MCF 10A (cell line): ENCODE measurements at regions not wholly inside any gene's neighbourhood (a gene's known extent, or its start where the extent isn't known, plus 50 kb on each side); places are given as distances from the start of the nearest gene placed in this dataset.
"Not testable (repeated sequence)": the region's sequence is repeated elsewhere in the genome, so short reads cannot be mapped to it uniquely, and the experiment has no call there.

Source experiments
- BruUV-seq: library from RNA; stranded (reverse); fragments of 400-500 nt; replicated peaks from 2 replicates; lab custom pipeline; 2021; lab: Mats Ljungman, UMichigan
- CTCF ChIA-PET: fragments of 300-600 bp; sonication (Branson Sonifier 250); formaldehyde crosslinking; extraction: SDS; loops from one replicate; lab custom pipeline; 2021; ENCODE audit warnings: antibody characterized with exemption, inconsistent platforms; lab: Yijun Ruan, JAX
- POLR2A ChIA-PET: fragments of 300-600, 350-650 bp; sonication (Branson Sonifier 250); formaldehyde crosslinking; extraction: SDS; loops from one replicate; lab custom pipeline; 2020; ENCODE audit warnings: antibody characterized with exemption, inconsistent platforms; lab: Yijun Ruan, JAX
- DNase-seq: peaks from one replicate; pipeline ENCODE4 v3.0.0-alpha.2; 2018; ENCODE audit not compliant: unreplicated experiment
- H3K27ac Mint-ChIP-seq: one replicate; pipeline ENCODE4 v1.8.0; 2022; ENCODE audit warnings: mild to moderate bottlenecking, low read depth, mixed read lengths; ENCODE audit not compliant: unreplicated experiment
- H3K27me3 Mint-ChIP-seq: one replicate; pipeline ENCODE4 v1.8.0; 2022; ENCODE audit warnings: mixed read lengths; ENCODE audit not compliant: insufficient read depth, unreplicated experiment
- H3K36me3 Mint-ChIP-seq: one replicate; pipeline ENCODE4 v1.8.0; 2022; ENCODE audit warnings: mild to moderate bottlenecking, moderate library complexity, mixed read lengths; ENCODE audit not compliant: insufficient read depth, unreplicated experiment
- H3K4me1 Mint-ChIP-seq: one replicate; pipeline ENCODE4 v1.8.0; 2022; ENCODE audit warnings: mixed read lengths; ENCODE audit not compliant: insufficient read depth, unreplicated experiment
- H3K4me3 Mint-ChIP-seq: one replicate; pipeline ENCODE4 v1.8.0; 2022; ENCODE audit warnings: mild to moderate bottlenecking, moderate library complexity, mixed read lengths; ENCODE audit not compliant: unreplicated experiment
- H3K9me3 Mint-ChIP-seq: one replicate; pipeline ENCODE4 v1.8.0; 2022; ENCODE audit warnings: mixed read lengths; ENCODE audit not compliant: unreplicated experiment
- intact Hi-C: fragments of 100-400 bp; cut with micrococcal nuclease; formaldehyde crosslinking; loops from 2 replicates; pipeline ENCODE4 v1.14.1; 2022
- TF ChIP-seq, protein P1 (sequence below): fragments of 200-600 bp; IDR thresholded peaks from one replicate; pipeline ENCODE4 v1.8.0; 2022; ENCODE audit warnings: antibody characterized with exemption, mild to moderate bottlenecking; ENCODE audit not compliant: unreplicated experiment

DNA sequence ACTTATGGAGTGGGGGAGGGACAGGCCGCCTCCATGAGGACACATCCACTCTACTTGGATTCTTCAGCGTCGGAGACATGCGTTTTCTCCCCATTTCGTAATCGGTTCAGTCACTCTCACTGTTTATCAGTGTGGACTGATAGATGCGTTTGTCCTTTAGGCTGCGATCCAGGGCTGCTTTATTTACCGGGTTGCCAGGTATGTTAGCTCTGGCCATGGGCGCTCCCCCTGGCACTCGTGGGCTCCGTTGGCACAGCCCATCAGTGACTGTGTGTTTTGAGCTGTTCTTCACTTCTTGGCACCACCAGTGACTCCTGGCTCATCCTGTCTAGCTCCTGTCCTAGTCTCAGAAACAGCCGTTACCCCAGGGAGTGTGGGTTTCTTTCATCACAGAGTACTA, 1203.3 kb downstream of the BRD1 start:
- ChIA-PET CTCF (no interaction called here), POLR2A (no interaction called here)
- intact Hi-C loops = no loop called here
- Mint-ChIP-seq H3K9me3 (peaks cover 14% of the 10 kb centered on the region), H3K27me3 (no peaks in the 10 kb centered on the region), H3K4me1 (no peaks in the 10 kb centered on the region), H3K4me3 (no peak overlapping the region), H3K36me3 (no peaks in the 10 kb centered on the region), H3K27ac (no peak overlapping the region)
- no TSS peak for BruUV-seq
- TF ChIP-seq, protein P1, sequence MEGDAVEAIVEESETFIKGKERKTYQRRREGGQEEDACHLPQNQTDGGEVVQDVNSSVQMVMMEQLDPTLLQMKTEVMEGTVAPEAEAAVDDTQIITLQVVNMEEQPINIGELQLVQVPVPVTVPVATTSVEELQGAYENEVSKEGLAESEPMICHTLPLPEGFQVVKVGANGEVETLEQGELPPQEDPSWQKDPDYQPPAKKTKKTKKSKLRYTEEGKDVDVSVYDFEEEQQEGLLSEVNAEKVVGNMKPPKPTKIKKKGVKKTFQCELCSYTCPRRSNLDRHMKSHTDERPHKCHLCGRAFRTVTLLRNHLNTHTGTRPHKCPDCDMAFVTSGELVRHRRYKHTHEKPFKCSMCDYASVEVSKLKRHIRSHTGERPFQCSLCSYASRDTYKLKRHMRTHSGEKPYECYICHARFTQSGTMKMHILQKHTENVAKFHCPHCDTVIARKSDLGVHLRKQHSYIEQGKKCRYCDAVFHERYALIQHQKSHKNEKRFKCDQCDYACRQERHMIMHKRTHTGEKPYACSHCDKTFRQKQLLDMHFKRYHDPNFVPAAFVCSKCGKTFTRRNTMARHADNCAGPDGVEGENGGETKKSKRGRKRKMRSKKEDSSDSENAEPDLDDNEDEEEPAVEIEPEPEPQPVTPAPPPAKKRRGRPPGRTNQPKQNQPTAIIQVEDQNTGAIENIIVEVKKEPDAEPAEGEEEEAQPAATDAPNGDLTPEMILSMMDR = no peak
- DNase-seq = no peak

DNA sequence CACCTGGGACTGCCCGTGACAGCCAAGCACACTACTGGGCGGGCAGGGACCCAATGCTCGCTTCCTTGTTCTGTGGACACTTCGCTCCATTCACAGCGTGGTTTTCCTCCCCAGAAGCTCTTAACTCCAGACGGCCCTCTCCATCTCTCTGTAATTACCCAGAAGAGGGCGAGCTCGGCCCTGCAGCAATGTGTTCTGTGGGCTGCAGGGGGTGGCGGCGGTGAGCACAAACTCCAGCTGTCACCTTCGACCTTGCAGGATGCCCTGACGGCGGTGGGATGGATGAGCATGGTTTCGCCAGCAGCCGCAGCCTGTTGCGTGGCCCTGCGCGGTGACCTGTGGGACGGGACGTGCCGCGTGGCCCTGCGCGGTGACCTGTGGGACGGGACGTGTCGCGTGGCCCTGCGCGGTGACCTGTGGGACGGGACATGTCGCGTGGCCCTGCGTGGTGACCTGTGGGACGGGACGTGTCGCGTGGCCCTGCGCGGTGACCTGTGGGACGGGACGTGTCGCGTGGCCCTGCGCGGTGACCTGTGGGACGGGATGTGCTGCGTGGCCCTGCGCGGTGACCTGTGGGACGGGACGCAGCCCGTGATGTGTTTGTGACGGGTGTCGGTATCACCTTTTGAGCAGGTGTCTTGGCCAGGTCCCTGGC, 1204.7 kb downstream of the BRD1 start:
- Mint-ChIP-seq H3K9me3 (peaks cover 14% of the 10 kb centered on the region), H3K27ac (no peak overlapping the region), H3K27me3 (no peaks in the 10 kb centered on the region), H3K36me3 (no peaks in the 10 kb centered on the region), H3K4me1 (no peaks in the 10 kb centered on the region), H3K4me3 (no peak overlapping the region)
- CTCF ChIA-PET = no interaction called here
- intact Hi-C loops = no loop called here
- POLR2A ChIA-PET = no interaction called here
- no TSS peak for BruUV-seq
- DNase-seq = no peak
- TF ChIP-seq, protein P1 = no peak

DNA sequence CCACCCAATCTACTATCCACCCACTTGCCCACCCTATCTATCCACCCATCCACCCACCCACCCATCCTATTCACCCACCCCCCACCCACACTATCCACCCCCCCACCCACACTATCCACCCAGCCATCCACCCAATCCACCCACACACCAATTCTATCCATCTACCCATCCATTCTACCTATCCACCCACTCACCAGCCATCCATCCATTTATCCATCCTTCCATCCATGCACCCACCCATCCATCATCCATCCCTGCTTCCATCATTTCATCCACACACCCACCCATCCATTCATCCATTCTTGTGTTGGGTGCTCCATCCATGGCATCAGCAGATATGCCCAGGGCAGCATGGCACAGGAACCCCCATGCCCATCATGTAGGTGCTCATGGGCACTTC, 1206.6 kb downstream of the BRD1 start:
- BruUV-seq = no TSS peak
- H3K4me3 Mint-ChIP-seq = no peak overlapping the region
- ChIA-PET CTCF (no interaction called here), POLR2A (no interaction called here)
- no peak overlapping the region for H3K27ac Mint-ChIP-seq
- H3K9me3 Mint-ChIP-seq = peaks cover 14% of the 10 kb centered on the region
- TF ChIP-seq, protein P1 = no peak
- H3K36me3 Mint-ChIP-seq = no peaks in the 10 kb centered on the region
- H3K27me3 Mint-ChIP-seq = no peaks in the 10 kb centered on the region
- H3K4me1 Mint-ChIP-seq = no peaks in the 10 kb centered on the region
- DNase-seq = no peak
- intact Hi-C loops = no loop called here

DNA sequence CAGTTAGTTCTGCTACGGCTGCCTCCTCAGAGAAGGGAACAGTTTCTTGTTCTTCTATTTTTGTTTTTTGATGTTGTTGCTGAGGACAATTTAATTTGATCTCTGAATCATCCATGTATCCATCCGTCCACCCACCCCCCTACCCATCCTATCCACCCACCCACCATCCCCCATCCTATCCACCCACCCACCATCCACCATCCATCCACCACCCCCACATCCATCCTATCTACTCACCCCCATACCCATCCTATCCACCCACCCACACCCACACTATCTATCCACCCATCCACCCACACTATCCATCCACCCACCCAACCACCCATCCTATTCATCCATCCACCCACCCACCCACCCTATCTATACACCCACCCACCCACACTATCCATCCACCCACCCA, 1207.2 kb downstream of the BRD1 start:
- peaks cover 14% of the 10 kb centered on the region for H3K9me3 Mint-ChIP-seq
- H3K4me1 Mint-ChIP-seq, CTCF ChIA-PET, intact Hi-C loops, DNase-seq, H3K27me3 Mint-ChIP-seq, POLR2A ChIA-PET, BruUV-seq, H3K4me3 Mint-ChIP-seq, H3K27ac Mint-ChIP-seq, H3K36me3 Mint-ChIP-seq: not testable (repeated sequence)

DNA sequence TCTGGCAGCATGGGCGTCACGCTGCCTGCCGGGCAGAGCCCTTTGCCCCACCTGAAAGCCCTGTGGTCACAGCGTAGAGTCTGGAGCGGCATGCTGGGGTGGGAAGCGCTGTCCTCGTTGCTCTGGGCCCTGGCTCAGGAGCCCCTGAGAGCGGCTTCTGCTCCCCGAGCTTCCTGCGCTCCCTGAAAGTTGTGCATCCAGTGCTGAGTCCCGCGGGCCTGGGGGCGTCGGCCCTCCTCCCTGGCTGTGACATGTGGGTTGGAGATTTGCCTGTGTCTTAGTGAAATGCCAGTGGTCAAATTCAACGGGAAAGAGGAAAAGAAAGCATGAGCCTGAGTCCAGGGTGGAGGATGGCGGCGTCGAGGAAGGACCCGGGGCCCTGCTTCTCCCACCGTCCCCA, 1208.0 kb downstream of the BRD1 start:
- POLR2A ChIA-PET = no interaction called here

More for the DNA sequence above, 1208.0 kb downstream of the BRD1 start:
- Mint-ChIP-seq H3K9me3 (peaks cover 12% of the 10 kb centered on the region), H3K27ac (no peak overlapping the region), H3K4me3 (no peak overlapping the region), H3K36me3 (no peaks in the 10 kb centered on the region), H3K4me1 (no peaks in the 10 kb centered on the region), H3K27me3 (no peaks in the 10 kb centered on the region)
- CTCF ChIA-PET = no interaction called here
- BruUV-seq = no TSS peak
- DNase-seq = no peak
- intact Hi-C loops = no loop called here
- TF ChIP-seq, protein P1 = no peak
